Activated CD8-positive, alpha-beta T cell treated with anti-CD3 and anti-CD28 coated beads, Interleukin-2, amount 10 ng/mL, durations not matched to agents 7 days and 5 days (primary cell): ENCODE measurements at regions not wholly inside any gene's neighbourhood (a gene's known extent, or its start where the extent isn't known, plus 50 kb on each side); places are given as distances from the start of the nearest gene placed in this dataset.

Experiments
- ATAC-seq: fragments of 150-1000 bp; cut with Tn5 transposase; one replicate; pipeline ENCODE4 v1.10.0; 2021; ENCODE audit warnings: moderate library complexity
- CTCF ChIA-PET: fragments of 350-600 bp; sonication (Branson Sonifier 250); formaldehyde crosslinking; loops from one replicate; lab custom pipeline; 2021; ENCODE audit warnings: antibody characterized with exemption; lab: Charles Lee
- POLR2A ChIA-PET: fragments of 350-600 bp; sonication (Branson Sonifier 250); formaldehyde crosslinking; loops from one replicate; lab custom pipeline; 2021; ENCODE audit warnings: antibody characterized with exemption; lab: Charles Lee
- DNase-seq: peaks from one replicate; pipeline ENCODE4 v3.0.0-alpha.2; 2020
- H3K27ac Mint-ChIP-seq: one replicate; pipeline ENCODE4 v1.8.0; 2021; ENCODE audit warnings: mild to moderate bottlenecking, mixed read lengths
- H3K27me3 Mint-ChIP-seq: one replicate; pipeline ENCODE4 v1.8.0; 2021; ENCODE audit warnings: low read depth, mixed read lengths
- H3K36me3 Mint-ChIP-seq: one replicate; pipeline ENCODE4 v1.8.0; 2021; ENCODE audit warnings: low read depth, mixed read lengths
- H3K4me1 Mint-ChIP-seq: one replicate; pipeline ENCODE4 v1.8.0; 2021; ENCODE audit warnings: low read depth, mixed read lengths
- H3K4me3 Mint-ChIP-seq: one replicate; pipeline ENCODE4 v1.8.0; 2021; ENCODE audit warnings: mild to moderate bottlenecking, mixed read lengths
- H3K9me3 Mint-ChIP-seq: one replicate; pipeline ENCODE4 v1.8.0; 2022; ENCODE audit warnings: mixed read lengths; ENCODE audit not compliant: insufficient read depth

DNA sequence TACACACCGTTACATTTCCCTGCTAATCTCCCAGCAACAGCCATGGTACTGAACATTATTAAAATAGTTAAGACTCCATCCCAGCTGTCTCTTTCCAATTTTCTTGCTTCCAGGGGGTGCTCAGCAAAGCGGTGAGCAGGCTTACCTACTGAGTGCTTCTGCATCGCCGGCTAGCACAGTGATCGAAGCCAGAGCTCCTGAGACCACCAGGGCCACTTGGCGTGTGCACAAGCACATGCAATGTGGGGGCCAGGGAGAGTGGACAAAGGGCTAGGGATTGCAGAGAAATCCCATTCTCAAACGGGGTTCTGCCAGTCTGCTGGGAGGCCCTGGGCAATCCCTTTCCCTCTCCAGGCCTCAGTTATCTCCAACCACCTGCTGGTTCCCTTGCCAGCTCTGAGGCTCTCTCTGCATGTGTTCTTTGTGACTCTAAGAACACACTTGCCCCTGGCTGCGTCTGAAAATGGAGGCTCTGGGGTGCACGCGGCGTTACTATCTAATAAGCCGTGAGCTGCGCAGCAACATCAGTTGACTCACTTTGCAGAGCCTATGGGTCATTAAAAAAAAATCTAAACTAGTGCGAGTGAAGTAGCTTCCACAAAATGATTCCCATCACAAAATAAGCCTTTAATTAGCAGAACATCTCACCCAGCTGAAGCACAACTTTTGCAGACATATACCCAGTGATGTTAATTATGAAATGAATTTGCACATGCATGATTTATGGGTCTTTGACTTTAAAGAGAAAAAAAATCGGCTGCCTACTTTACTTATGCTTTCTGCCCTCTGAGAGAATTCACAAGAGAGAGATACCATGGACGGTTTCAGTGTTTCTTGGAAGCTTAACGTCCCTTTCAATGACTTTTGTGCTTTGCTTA, 271.5 kb downstream of the TLE3 start:
- Mint-ChIP-seq H3K4me1 (no peaks in the 10 kb centered on the region), H3K27me3 (peaks cover 22% of the 10 kb centered on the region), H3K27ac (no peak overlapping the region), H3K36me3 (no peaks in the 10 kb centered on the region), H3K4me3 (no peak overlapping the region), H3K9me3 (no peaks in the 10 kb centered on the region)
- DNase-seq (no peak), ATAC-seq (no peak)
- ChIA-PET POLR2A (no interaction called here), CTCF (interaction anchor here (0.7 kb wide), 1 partner anchor 21 kb away, joined by 3 read pairs; no protein-coding TSS in a partner anchor)

DNA sequence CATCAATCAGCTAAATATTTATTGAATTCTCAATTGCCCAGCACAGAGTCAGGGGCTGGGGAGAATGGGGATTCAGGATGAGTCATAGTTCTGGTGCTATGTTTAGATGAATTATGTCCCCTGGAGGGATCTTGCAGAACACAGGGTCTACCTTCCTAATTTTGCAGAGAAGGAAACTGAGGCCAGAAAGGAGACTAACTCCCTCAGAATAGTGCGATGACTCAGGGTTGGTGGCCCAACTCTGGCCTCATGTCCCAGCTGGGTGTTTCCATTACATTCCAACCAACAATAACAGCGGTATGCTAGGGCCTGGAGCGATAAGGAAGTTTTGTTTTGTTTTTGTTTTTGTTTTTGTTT, 270.9 kb downstream of the TLE3 start:
- Mint-ChIP-seq H3K27me3 (peaks cover 22% of the 10 kb centered on the region), H3K36me3 (no peaks in the 10 kb centered on the region), H3K9me3 (no peaks in the 10 kb centered on the region), H3K27ac (no peak overlapping the region), H3K4me1 (no peaks in the 10 kb centered on the region), H3K4me3 (no peak overlapping the region)
- ATAC-seq (no peak), DNase-seq (no peak)
- ChIA-PET POLR2A (no interaction called here), CTCF (interaction anchor here (0.7 kb wide), 1 partner anchor 21 kb away, joined by 3 read pairs; no protein-coding TSS in a partner anchor)

GRCh38 chr15:69827751-69828150, 270.0 kb downstream of the TLE3 start:
- no peaks in the 10 kb centered on the region for H3K4me1 Mint-ChIP-seq
- ChIA-PET CTCF (interaction anchor here (1.2 to 1.4 kb wide), 2 partner anchors 13 to 37 kb away, joined by 3 read pairs; no protein-coding TSS in a partner anchor), POLR2A (no interaction called here)
- no peaks in the 10 kb centered on the region for H3K9me3 Mint-ChIP-seq
- ATAC-seq (no peak), DNase-seq (no peak)
- no peaks in the 10 kb centered on the region for H3K36me3 Mint-ChIP-seq
- no peak overlapping the region for H3K27ac Mint-ChIP-seq
- no peak overlapping the region for H3K4me3 Mint-ChIP-seq
- peaks cover 22% of the 10 kb centered on the region for H3K27me3 Mint-ChIP-seq

- Mint-ChIP-seq H3K27me3 (peaks cover 22% of the 10 kb centered on the region), H3K36me3 (no peaks in the 10 kb centered on the region), H3K27ac (no peak overlapping the region), H3K4me3 (no peak overlapping the region), H3K9me3 (no peaks in the 10 kb centered on the region), H3K4me1 (no peaks in the 10 kb centered on the region)
- ChIA-PET CTCF (interaction anchor here (1.2 to 1.4 kb wide), 2 partner anchors 12 to 36 kb away, joined by 3 read pairs; no protein-coding TSS in a partner anchor), POLR2A (interaction anchor here (0.6 kb wide), 1 partner anchor 33 kb away, joined by 4 read pairs; no protein-coding TSS in a partner anchor)
- ATAC-seq (no peak), DNase-seq (no peak)
Observed at GRCh38 chr15:69828181-69828828, 269.4 kb downstream of the TLE3 start.

- no peaks in the 10 kb centered on the region for H3K9me3 Mint-ChIP-seq
- ATAC-seq (no peak), DNase-seq (no peak)
- ChIA-PET POLR2A (no interaction called here), CTCF (no interaction called here)
- H3K27ac Mint-ChIP-seq, result no peak overlapping the region
- H3K4me3 Mint-ChIP-seq, result no peak overlapping the region
- no peaks in the 10 kb centered on the region for H3K4me1 Mint-ChIP-seq
- no peaks in the 10 kb centered on the region for H3K36me3 Mint-ChIP-seq
- peaks cover 13% of the 10 kb centered on the region for H3K27me3 Mint-ChIP-seq
Observed at GRCh38 chr15:69829974-69830373, 267.7 kb downstream of the TLE3 start.

- Mint-ChIP-seq H3K27ac (no peak overlapping the region), H3K9me3 (no peaks in the 10 kb centered on the region), H3K27me3 (peaks cover 13% of the 10 kb centered on the region), H3K4me3 (no peak overlapping the region), H3K4me1 (no peaks in the 10 kb centered on the region), H3K36me3 (no peaks in the 10 kb centered on the region)
- POLR2A ChIA-PET, result no interaction called here
- DNase-seq (no peak), ATAC-seq (no peak)
- CTCF ChIA-PET, result no interaction called here
Observed at GRCh38 chr15:69830430-69830829, 267.3 kb downstream of the TLE3 start.

DNA sequence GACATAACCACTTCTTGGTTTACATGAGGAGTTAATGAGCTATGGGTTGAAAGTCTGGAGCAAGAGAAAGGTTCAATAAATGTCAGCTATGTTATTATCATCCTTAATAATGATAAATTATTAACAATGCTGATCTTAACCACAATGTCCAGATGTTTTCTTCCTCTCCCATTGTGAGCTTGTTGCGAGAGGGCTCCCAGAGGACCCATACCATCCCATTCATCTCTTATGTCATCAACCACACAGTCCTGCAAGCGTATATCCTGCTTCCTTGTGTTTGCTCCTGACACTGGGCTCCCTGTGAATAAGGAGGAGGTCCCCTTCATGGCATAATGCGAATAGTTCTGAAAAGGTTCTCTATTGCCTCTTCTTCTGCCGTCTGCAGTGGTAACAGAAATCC, 266.8 kb downstream of the TLE3 start:
- no peak overlapping the region for H3K4me3 Mint-ChIP-seq
- no peaks in the 10 kb centered on the region for H3K9me3 Mint-ChIP-seq
- ChIA-PET POLR2A (no interaction called here), CTCF (no interaction called here)
- no peak for ATAC-seq
- H3K27ac Mint-ChIP-seq, result no peak overlapping the region
- H3K36me3 Mint-ChIP-seq, result no peaks in the 10 kb centered on the region
- H3K4me1 Mint-ChIP-seq, result no peaks in the 10 kb centered on the region
- peaks cover 13% of the 10 kb centered on the region for H3K27me3 Mint-ChIP-seq
- DNase-seq, result no peak

- DNase-seq, result no peak
- H3K4me1 Mint-ChIP-seq, result no peaks in the 10 kb centered on the region
- peaks cover 5% of the 10 kb centered on the region for H3K27me3 Mint-ChIP-seq
- H3K27ac Mint-ChIP-seq, result no peak overlapping the region
- POLR2A ChIA-PET, result no interaction called here
- H3K9me3 Mint-ChIP-seq, result no peaks in the 10 kb centered on the region
- H3K4me3 Mint-ChIP-seq, result no peak overlapping the region
- CTCF ChIA-PET, result no interaction called here
- no peaks in the 10 kb centered on the region for H3K36me3 Mint-ChIP-seq
- ATAC-seq, result no peak
Observed at GRCh38 chr15:69834267-69834666, 263.4 kb downstream of the TLE3 start.

GRCh38 chr15:69834761-69835160, 263.0 kb downstream of the TLE3 start:
- Mint-ChIP-seq H3K9me3 (no peaks in the 10 kb centered on the region), H3K4me1 (no peaks in the 10 kb centered on the region), H3K27me3 (peaks cover under 1% of the 10 kb centered on the region), H3K4me3 (no peak overlapping the region), H3K36me3 (no peaks in the 10 kb centered on the region), H3K27ac (no peak overlapping the region)
- CTCF ChIA-PET, result no interaction called here
- DNase-seq (no peak), ATAC-seq (no peak)
- POLR2A ChIA-PET, result no interaction called here

- CTCF ChIA-PET, result no interaction called here
- no peak overlapping the region for H3K27ac Mint-ChIP-seq
Observed at GRCh38 chr15:69836048-69836447, 261.7 kb downstream of the TLE3 start.

GRCh38 chr15:69836526-69837230, 261.0 kb downstream of the TLE3 start:
- ChIA-PET CTCF (no interaction called here), POLR2A (no interaction called here)
- no peak overlapping the region for H3K4me3 Mint-ChIP-seq
- ATAC-seq, result no peak
- no peaks in the 10 kb centered on the region for H3K9me3 Mint-ChIP-seq
- no peaks in the 10 kb centered on the region for H3K36me3 Mint-ChIP-seq
- no peaks in the 10 kb centered on the region for H3K27me3 Mint-ChIP-seq
- H3K27ac Mint-ChIP-seq, result no peak overlapping the region
- H3K4me1 Mint-ChIP-seq, result no peaks in the 10 kb centered on the region
- no peak for DNase-seq

More at GRCh38 chr15:69836048-69836447, 261.7 kb downstream of the TLE3 start:
- DNase-seq (no peak), ATAC-seq (no peak)
- POLR2A ChIA-PET, result no interaction called here
- Mint-ChIP-seq H3K4me1 (no peaks in the 10 kb centered on the region), H3K9me3 (no peaks in the 10 kb centered on the region), H3K4me3 (no peak overlapping the region), H3K36me3 (no peaks in the 10 kb centered on the region), H3K27me3 (no peaks in the 10 kb centered on the region)

DNA sequence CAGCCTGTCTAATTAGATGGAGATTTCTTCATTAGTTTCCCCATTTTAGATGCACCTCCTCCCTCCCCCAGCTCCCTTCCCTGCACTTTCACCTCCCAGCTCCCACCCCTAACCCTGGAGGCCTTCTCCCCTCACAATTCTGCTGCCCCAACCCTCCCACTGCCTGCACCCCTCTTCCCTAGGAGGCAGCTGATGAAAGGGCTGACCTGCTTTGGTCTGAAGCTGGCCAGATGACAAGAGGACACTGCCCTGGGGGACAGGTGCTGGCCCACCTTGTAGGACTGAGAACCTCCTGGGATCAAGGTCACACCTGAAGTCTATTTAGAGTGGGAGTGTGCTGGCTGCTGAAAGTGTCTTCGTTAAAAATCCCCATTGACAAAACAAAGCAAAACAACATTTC, 259.4 kb downstream of the TLE3 start:
- H3K27ac Mint-ChIP-seq, result no peak overlapping the region
- no peak overlapping the region for H3K4me3 Mint-ChIP-seq
- no peak for ATAC-seq
- no peak for DNase-seq
- no peaks in the 10 kb centered on the region for H3K9me3 Mint-ChIP-seq
- no peaks in the 10 kb centered on the region for H3K36me3 Mint-ChIP-seq
- ChIA-PET CTCF (no interaction called here), POLR2A (no interaction called here)
- peaks cover 2% of the 10 kb centered on the region for H3K27me3 Mint-ChIP-seq
- no peaks in the 10 kb centered on the region for H3K4me1 Mint-ChIP-seq
